HUES48 (cell line): ENCODE measurements at regions not wholly inside any gene's neighbourhood (a gene's known extent, or its start where the extent isn't known, plus 50 kb on each side); places are given as distances from the start of the nearest gene placed in this dataset.

Source experiments
- H3K27ac ChIP-seq: one replicate; pipeline ENCODE4 v1.7.0; 2013; ENCODE audit warnings: low read depth, low read length, inconsistent platforms
- H3K27me3 ChIP-seq: 2 replicates; pipeline ENCODE4 v1.6.1; 2013; ENCODE audit warnings: mild to moderate bottlenecking, low read length; ENCODE audit not compliant: control insufficient read depth, insufficient read depth
- H3K36me3 ChIP-seq: 2 replicates; pipeline ENCODE4 v1.6.1; 2013; ENCODE audit warnings: low read length; ENCODE audit not compliant: control insufficient read depth, insufficient read depth
- H3K4me1 ChIP-seq: 2 replicates; pipeline ENCODE4 v1.6.1; 2013; ENCODE audit warnings: mild to moderate bottlenecking, low read length; ENCODE audit not compliant: control insufficient read depth, insufficient read depth
- H3K4me3 ChIP-seq: 2 replicates; pipeline ENCODE4 v1.5.1; 2013; ENCODE audit warnings: mild to moderate bottlenecking, low read depth, low read length
- H3K9ac ChIP-seq: 2 replicates; pipeline ENCODE4 v1.6.1; 2013; ENCODE audit warnings: mild to moderate bottlenecking, low read depth, low read length, moderate library complexity
- H3K9me3 ChIP-seq: 2 replicates; pipeline ENCODE4 v1.6.1; 2013; ENCODE audit warnings: low read length; ENCODE audit not compliant: control insufficient read depth, insufficient read depth

DNA sequence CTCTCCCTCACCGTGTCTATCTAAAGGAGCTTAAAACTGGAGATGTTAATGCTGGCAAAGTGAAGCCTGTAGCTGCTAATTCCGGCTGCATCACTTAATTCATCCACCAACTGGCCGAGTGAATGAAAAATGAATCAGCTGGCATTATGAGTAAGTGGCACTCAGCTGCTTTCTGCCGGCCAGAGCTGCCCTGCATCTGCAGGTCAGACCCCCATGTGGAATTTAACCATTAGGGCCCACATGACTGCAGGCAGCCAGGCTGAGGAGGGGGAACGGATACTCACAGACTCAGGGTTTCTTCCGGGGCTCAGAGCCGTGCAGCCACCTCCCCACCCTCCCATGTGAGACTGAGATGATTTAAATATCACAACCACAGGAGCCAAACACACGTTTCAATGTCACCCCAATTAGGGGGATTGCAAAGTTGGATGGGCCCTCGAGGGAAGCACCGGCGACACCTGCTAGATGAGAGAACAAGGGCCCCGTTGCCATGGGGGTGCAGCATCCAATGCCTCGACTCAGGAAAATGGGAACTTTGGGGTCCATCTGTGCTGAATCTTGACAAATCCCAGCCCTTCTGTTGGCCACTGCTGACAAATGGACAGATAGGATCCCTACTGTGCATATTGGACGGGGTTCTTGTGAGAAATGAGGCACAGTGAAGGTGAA, 115.6 kb upstream of the ALDH1B1 start:
- no peak overlapping the region for H3K9ac ChIP-seq
- no peak overlapping the region for H3K27ac ChIP-seq

DNA sequence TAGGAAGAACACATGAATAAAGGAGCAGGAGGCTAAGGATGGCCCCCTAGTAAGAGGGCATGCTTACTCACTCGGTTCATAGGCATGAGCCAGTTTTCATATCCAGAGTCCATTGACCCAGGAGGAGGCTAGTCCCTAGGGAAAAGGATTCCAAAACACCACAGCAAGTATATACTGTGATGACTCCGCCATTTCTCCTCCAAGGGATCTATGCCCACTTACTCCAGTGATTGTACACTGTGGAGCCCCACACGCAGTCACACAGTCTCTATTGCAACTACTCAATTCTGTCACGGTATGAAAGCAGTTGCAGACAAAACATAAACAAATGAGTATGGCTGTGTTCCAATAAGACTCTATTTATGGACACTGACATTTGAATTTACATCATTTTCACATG, 117.7 kb upstream of the ALDH1B1 start:
- no peaks in the 10 kb centered on the region for H3K4me1 ChIP-seq
- no peak overlapping the region for H3K27ac ChIP-seq
- peaks cover 8% of the 10 kb centered on the region; the same call in 1 of the 2 replicates for H3K27me3 ChIP-seq
- H3K9me3 ChIP-seq = no peaks in the 10 kb centered on the region
- no peaks in the 10 kb centered on the region for H3K36me3 ChIP-seq
- no peak overlapping the region for H3K9ac ChIP-seq
- H3K4me3 ChIP-seq = no peak overlapping the region

More for the DNA sequence above, 115.6 kb upstream of the ALDH1B1 start:
- Histone ChIP-seq H3K36me3 (no peaks in the 10 kb centered on the region), H3K4me1 (no peaks in the 10 kb centered on the region), H3K9me3 (no peaks in the 10 kb centered on the region), H3K27me3 (peaks cover 8% of the 10 kb centered on the region), H3K4me3 (no peak overlapping the region)

DNA sequence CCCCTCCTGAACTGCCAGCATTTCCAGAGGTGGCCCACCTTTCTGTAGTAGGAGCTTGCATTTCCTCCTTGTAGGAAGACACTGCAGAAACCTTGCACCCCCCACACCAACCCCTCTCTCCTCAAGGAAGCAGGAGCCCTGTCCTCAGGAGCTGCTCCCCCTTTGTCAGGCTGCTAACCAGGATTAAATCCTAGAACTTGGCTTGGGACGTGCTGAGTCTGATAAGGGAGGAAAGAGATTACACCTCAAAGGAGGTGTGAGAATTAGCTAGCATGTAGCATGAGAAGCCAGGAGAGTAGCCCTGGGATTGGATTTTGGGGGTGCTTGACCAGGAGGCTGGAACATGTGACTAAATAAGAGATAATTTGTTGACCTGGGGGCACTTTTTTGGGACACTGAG, 119.8 kb upstream of the ALDH1B1 start:
- H3K27ac ChIP-seq = no peak overlapping the region
- H3K27me3 ChIP-seq = peaks cover 16% of the 10 kb centered on the region; the same call in 1 of the 2 replicates
- no peak overlapping the region for H3K9ac ChIP-seq
- H3K9me3 ChIP-seq = no peaks in the 10 kb centered on the region
- no peaks in the 10 kb centered on the region for H3K4me1 ChIP-seq
- H3K4me3 ChIP-seq = no peak overlapping the region
- H3K36me3 ChIP-seq = no peaks in the 10 kb centered on the region

DNA sequence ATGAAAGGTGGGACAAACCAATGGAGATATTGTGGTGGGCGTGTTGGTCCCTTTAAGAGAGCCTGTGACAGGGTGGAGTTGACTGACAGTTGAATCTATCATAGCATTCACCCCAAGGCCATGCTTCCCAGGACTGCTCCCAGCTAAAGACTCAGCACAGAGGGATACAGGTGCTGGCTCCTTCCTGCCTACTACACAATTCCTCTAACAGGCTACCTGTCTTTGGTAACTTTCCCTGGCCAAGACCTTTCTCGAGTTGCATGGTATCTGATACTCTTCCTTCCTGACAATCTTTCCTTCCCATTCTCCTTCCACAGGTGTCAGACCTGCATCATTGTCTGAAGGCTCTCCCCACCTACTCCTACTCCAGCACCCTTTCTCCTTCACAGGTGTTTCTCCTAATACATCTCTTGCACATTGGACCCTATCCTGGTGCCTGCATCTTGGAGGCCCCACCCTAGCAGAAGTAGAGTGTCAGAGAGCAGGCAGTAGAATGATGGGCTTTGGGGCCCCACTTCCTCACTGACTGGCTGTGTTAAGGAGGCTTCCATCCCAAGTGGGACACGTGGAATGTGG, 120.7 kb upstream of the ALDH1B1 start:
- Histone ChIP-seq H3K36me3 (no peaks in the 10 kb centered on the region), H3K27me3 (peaks cover 16% of the 10 kb centered on the region; the same call in 1 of the 2 replicates), H3K27ac (no peak overlapping the region), H3K9me3 (no peaks in the 10 kb centered on the region), H3K9ac (no peak overlapping the region), H3K4me3 (no peak overlapping the region), H3K4me1 (no peaks in the 10 kb centered on the region)

DNA sequence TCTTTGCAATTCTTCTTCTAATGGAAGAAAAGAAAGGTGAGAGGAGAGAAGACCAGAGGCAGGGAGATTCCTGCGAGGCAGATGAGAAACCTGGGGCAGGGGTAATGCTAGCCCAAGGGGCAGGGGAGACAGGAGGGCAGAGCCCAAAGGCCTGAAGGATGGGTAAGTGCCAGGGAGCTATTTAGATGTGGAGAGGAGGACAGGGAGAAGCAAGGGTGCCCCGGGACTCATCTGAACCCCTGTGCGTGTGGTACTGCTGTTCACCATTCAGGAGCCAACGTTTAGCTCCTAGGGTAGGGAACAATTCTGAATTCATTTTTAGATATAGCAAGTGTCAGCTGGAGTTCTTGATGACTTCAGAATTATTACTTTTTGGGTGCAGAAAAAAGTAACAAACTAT, 122.7 kb upstream of the ALDH1B1 start:
- H3K4me3 ChIP-seq = no peak overlapping the region
- H3K36me3 ChIP-seq = no peaks in the 10 kb centered on the region
- H3K9me3 ChIP-seq = no peaks in the 10 kb centered on the region
- no peaks in the 10 kb centered on the region for H3K4me1 ChIP-seq
- peaks cover 12% of the 10 kb centered on the region; the same call in 1 of the 2 replicates for H3K27me3 ChIP-seq
- H3K27ac ChIP-seq = no peak overlapping the region
- H3K9ac ChIP-seq = no peak overlapping the region

DNA sequence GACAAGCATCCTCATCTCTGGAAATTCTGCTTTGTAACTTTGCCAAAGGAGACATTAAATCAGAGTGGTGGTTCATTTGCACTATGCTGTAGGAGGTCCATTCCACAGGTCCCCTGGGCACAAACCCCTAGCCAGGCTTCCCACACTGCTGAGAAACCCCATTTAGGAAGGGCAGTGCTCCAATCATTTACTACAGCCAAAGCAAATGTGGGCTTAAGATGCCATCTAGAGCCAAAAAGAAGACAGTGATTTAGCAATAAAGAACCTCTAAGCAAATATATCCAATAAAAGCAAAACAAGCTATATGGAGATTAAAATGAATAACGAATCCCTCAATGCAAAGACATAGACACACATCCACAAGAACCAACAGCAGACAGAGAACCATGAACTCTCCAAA, 129.0 kb upstream of the ALDH1B1 start:
- Histone ChIP-seq H3K4me3 (no peak overlapping the region), H3K36me3 (no peaks in the 10 kb centered on the region), H3K27me3 (no peaks in the 10 kb centered on the region), H3K4me1 (no peaks in the 10 kb centered on the region), H3K27ac (no peak overlapping the region), H3K9me3 (no peaks in the 10 kb centered on the region), H3K9ac (no peak overlapping the region)

DNA sequence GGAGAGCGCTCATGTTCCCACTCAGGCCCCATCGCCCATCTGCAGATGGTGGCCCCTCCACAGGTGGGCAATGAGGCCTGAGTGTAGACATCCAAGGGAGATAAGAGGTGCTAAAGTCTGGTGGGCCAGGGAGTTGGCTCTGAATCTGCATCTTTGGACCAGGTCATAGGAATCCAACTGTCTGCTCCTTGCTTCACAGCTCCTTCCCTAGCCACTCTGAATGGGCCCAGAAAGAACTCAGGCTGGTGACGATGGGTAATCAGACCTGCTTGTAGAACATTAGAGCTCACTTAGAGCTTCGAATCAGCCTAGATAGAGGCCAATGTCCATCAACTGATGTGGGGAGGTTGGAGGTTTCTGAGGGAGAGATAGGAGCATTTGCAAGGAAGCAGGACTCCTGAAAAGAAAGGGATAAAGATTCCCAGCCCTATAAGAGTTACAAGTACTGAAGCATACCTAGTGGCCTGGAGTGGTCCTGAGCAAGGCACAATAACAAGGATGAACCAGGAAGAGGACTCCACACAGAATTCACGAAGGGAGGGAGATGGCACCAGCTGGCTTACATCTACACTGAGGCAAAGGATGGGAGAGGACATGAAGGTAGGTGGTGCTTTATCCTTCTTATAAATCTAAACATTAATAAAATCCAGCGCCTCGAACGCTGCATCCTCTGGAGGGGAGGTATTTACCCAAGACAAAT, 132.8 kb upstream of the ALDH1B1 start:
- Histone ChIP-seq H3K4me1 (no peaks in the 10 kb centered on the region), H3K36me3 (no peaks in the 10 kb centered on the region), H3K9ac (no peak overlapping the region), H3K27ac (no peak overlapping the region), H3K9me3 (no peaks in the 10 kb centered on the region), H3K4me3 (no peak overlapping the region), H3K27me3 (no peaks in the 10 kb centered on the region)

DNA sequence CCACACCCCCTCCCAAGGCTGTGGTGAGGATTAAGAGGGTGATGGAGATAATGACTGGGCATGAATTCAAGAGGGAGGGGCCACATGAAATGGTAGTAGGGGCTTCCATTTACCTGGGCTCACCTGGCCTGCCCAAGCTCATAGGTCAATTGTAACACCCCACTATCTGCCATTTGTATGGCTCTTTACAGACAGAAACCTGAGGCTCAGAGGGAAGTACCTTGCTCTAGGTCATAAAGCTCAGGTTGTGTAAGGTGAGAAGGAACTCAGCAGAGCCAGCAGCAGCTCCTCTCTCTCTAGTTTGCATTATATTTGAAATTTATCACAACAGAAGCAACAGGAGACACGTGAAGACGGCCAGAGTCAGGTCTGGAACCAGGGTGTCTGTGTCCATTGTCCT, 133.4 kb upstream of the ALDH1B1 start:
- H3K9ac ChIP-seq = no peak overlapping the region
- no peaks in the 10 kb centered on the region for H3K4me1 ChIP-seq
- H3K9me3 ChIP-seq = no peaks in the 10 kb centered on the region
- H3K36me3 ChIP-seq = no peaks in the 10 kb centered on the region
- H3K4me3 ChIP-seq = no peak overlapping the region
- no peak overlapping the region for H3K27ac ChIP-seq
- H3K27me3 ChIP-seq = no peaks in the 10 kb centered on the region; the same call in 1 of the 2 replicates

DNA sequence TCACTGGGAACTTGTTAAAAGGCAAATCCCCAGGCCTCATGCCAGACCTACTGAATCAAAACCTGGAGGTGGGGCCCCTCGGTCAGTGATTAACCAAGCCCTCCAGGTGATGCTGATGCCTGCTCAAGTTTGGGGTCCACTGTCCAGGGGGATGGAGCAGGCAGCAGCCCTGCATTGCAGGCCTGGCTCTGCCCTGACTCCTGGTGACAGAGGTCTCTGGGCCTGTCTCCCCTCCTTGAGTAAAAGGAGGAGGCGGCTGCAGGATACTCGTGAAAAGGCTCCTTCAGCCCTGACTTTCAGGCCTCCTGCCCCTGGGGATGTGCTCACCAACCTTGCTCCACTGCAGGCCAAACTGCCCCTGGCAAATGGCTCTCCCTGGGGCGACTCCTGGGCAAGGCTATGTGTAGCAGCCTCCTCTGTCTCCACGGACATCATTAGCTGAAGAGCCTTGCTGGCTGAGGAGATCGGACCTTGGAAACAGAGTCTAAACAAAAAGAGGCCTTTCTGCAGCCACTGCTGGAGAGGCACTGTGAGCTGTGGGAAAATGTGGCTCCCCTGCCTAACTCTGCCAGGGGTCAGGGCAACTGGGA, 134.8 kb upstream of the ALDH1B1 start:
- H3K27me3 ChIP-seq = no peaks in the 10 kb centered on the region; the same call in 1 of the 2 replicates
- no peaks in the 10 kb centered on the region for H3K9me3 ChIP-seq
- no peaks in the 10 kb centered on the region for H3K36me3 ChIP-seq
- H3K9ac ChIP-seq = no peak overlapping the region
- no peak overlapping the region for H3K4me3 ChIP-seq
- no peaks in the 10 kb centered on the region for H3K4me1 ChIP-seq
- no peak overlapping the region for H3K27ac ChIP-seq

DNA sequence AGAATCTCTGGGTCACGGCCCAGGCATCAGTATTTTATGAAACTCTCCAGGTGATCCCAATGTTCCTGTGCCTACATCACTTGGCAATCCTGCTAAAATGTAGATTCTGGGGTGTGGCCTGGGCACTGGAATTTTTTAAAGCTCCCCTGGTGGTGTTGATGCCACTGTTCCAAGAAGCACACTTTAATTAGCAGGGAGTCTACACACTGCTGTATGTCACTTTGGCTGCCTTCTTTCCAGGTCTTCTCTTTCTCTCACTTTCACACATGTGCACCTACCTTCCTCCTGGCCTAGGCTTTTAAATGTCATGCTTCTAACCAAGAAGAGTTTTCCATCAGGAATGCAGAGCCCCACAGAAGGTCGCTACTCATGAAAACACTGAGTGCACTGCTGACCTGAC, 136.0 kb upstream of the ALDH1B1 start:
- H3K4me1 ChIP-seq = no peaks in the 10 kb centered on the region
- no peak overlapping the region for H3K4me3 ChIP-seq
- no peak overlapping the region for H3K27ac ChIP-seq
- H3K9ac ChIP-seq = no peak overlapping the region
- H3K27me3 ChIP-seq = no peaks in the 10 kb centered on the region; the same call in 1 of the 2 replicates
- no peaks in the 10 kb centered on the region for H3K36me3 ChIP-seq
- no peaks in the 10 kb centered on the region for H3K9me3 ChIP-seq

DNA sequence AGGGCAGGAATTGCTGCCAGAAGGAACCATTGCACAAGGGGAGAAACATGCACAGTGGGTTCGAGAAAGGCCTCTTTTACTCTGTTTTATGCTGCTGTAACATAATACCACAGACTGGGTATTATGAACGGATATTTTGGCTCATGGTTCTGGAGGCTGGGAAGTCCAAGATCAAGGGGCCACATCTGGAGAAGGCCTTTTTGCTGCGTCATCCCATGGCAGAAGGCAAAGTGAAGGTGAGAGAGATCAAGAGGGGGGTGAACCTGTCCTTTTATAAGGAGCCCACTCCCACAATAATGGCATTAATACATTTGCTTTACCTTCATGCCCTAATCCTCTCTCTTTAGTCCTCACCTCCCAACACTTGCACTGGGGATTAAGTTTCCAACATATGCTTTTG, 136.9 kb upstream of the ALDH1B1 start:
- H3K9me3 ChIP-seq = no peaks in the 10 kb centered on the region
- no peaks in the 10 kb centered on the region for H3K36me3 ChIP-seq
- no peak overlapping the region for H3K9ac ChIP-seq
- H3K4me3 ChIP-seq = no peak overlapping the region
- no peaks in the 10 kb centered on the region; the same call in 1 of the 2 replicates for H3K27me3 ChIP-seq
- no peaks in the 10 kb centered on the region for H3K4me1 ChIP-seq
- no peak overlapping the region for H3K27ac ChIP-seq
